NB4 (cell line): ENCODE measurements at regions not wholly inside any gene's neighbourhood (a gene's known extent, or its start where the extent isn't known, plus 50 kb on each side); places are given as distances from the start of the nearest gene placed in this dataset.

Experiments used
- DNase-seq: peaks from one replicate; pipeline ENCODE4 v3.0.0; 2010; ENCODE audit warnings: low read depth
- H3K4me3 ChIP-seq: one replicate; pipeline ENCODE4 v1.5.1; 2011; ENCODE audit warnings: mild to moderate bottlenecking, low read depth, low read length, moderate library complexity
- CTCF ChIP-seq: IDR thresholded peaks from one replicate; pipeline ENCODE4 v1.5.1; 2012; ENCODE audit warnings: low read depth, low read length
- MAX ChIP-seq: IDR thresholded peaks from 2 replicates; pipeline ENCODE4 v1.6.1; 2011; ENCODE audit warnings: low read depth, low read length
- MYC ChIP-seq: IDR thresholded peaks from 2 replicates; pipeline ENCODE4 v1.6.1; 2011; ENCODE audit warnings: low read depth, low read length
- POLR2A ChIP-seq: IDR thresholded peaks from 2 replicates; pipeline ENCODE4 v1.6.1; 2011; ENCODE audit warnings: mild to moderate bottlenecking; ENCODE audit not compliant: insufficient read length; ENCODE audit errors: extremely low read depth

GRCh38 chr9:120202856-120203654 is 376.9 kb downstream of the CDK5RAP2 start:
- no peak for DNase-seq
- TF ChIP-seq MYC (no peak), MAX (no peak), CTCF (no peak), POLR2A (no peak)
- H3K4me3 ChIP-seq, result no peak overlapping the region

GRCh38 chr9:120198027-120198426 is 381.9 kb downstream of the CDK5RAP2 start:
- DNase-seq, result no peak
- TF ChIP-seq MYC (no peak), MAX (no peak), CTCF (no peak), POLR2A (no peak)
- H3K4me3 ChIP-seq, result no peak overlapping the region

- TF ChIP-seq POLR2A (no peak), CTCF (no peak), MYC (no peak), MAX (no peak)
- H3K4me3 ChIP-seq, result no peak overlapping the region
- no peak for DNase-seq
Measured at GRCh38 chr9:120197605-120198004, 382.4 kb downstream of the CDK5RAP2 start.

- TF ChIP-seq POLR2A, result no peak
- DNase-seq, result no peak
- no peak overlapping the region for H3K4me3 ChIP-seq
Measured at GRCh38 chr9:120191141-120191540, 388.8 kb downstream of the CDK5RAP2 start.

- no peak for DNase-seq
- TF ChIP-seq MAX, result no peak
- no peak for TF ChIP-seq MYC
- TF ChIP-seq POLR2A, result no peak
- no peak for TF ChIP-seq CTCF
- no peak overlapping the region for H3K4me3 ChIP-seq
Measured at GRCh38 chr9:120187758-120188157, 392.2 kb downstream of the CDK5RAP2 start.

- H3K4me3 ChIP-seq, result no peak overlapping the region
- no peak for DNase-seq
- TF ChIP-seq CTCF, result no peak
- no peak for TF ChIP-seq POLR2A
- TF ChIP-seq MYC, result no peak
- no peak for TF ChIP-seq MAX
Measured at GRCh38 chr9:120186276-120186675, 393.7 kb downstream of the CDK5RAP2 start.
